Liver (tissue), 7 donors: ENCODE measurements at regions not wholly inside any gene's neighbourhood (a gene's known extent, or its start where the extent isn't known, plus 50 kb on each side); places are given as distances from the start of the nearest gene placed in this dataset.

ENCODE experiments used
- DNase-seq: peaks from one replicate; pipeline ENCODE4 v3.0.0-alpha.2; 2017; ENCODE audit warnings: low spot score
- H3K27ac ChIP-seq, 2 donors: one replicate each; pipeline ENCODE4 v1.7.0; 2013; ENCODE audit warnings: inconsistent platforms in 2 of 2, low read length in 2 of 2, control low read depth in 1 of 2, low read depth in 1 of 2, mild to moderate bottlenecking in 1 of 2
- H3K27me3 ChIP-seq, 4 donors: one replicate each; pipeline versions ENCODE4 v1.6.1 to v1.7.0; 2013; ENCODE audit warnings: low read length in 3 of 4, inconsistent platforms in 1 of 4, mild to moderate bottlenecking in 1 of 4, moderate library complexity in 1 of 4; ENCODE audit not compliant: control insufficient read depth in 4 of 4, insufficient read depth in 4 of 4
- H3K36me3 ChIP-seq, 4 donors: one replicate each; pipeline versions ENCODE4 v1.6.1 to v1.7.0; 2013; ENCODE audit warnings: low read length in 3 of 4, mild to moderate bottlenecking in 3 of 4, low read depth in 1 of 4, moderate library complexity in 1 of 4; ENCODE audit not compliant: control insufficient read depth in 4 of 4, insufficient read depth in 3 of 4
- H3K4me1 ChIP-seq, 4 donors: one replicate each; pipeline versions ENCODE4 v1.6.1 to v1.7.0; 2013; ENCODE audit warnings: low read length in 3 of 4, mild to moderate bottlenecking in 3 of 4, moderate library complexity in 1 of 4; ENCODE audit not compliant: control insufficient read depth in 4 of 4, insufficient read depth in 4 of 4
- H3K4me3 ChIP-seq, 3 donors: one replicate each; pipeline versions ENCODE4 v1.6.1 to v1.7.0; 2013; ENCODE audit warnings: low read length in 3 of 3, control low read depth in 1 of 3, low read depth in 1 of 3, mild to moderate bottlenecking in 1 of 3
- H3K9ac ChIP-seq, 2 donors: one replicate each; pipeline ENCODE4 v1.7.0; 2013; ENCODE audit warnings: low read length in 2 of 2, mild to moderate bottlenecking in 2 of 2, moderate library complexity in 2 of 2, control low read depth in 1 of 2, low read depth in 1 of 2
- H3K9me3 ChIP-seq, 4 donors: one replicate each; pipeline versions ENCODE4 v1.6.1 to v1.7.0; 2013; ENCODE audit warnings: low read length in 3 of 4; ENCODE audit not compliant: control insufficient read depth in 4 of 4
- EGR1 ChIP-seq, 2 donors: IDR thresholded peaks; 2 replicates each; pipeline ENCODE4 v1.6.1; 2016 to 2018; ENCODE audit warnings: antibody characterized with exemption in 2 of 2, low read depth in 2 of 2
- FOXA1 ChIP-seq: IDR thresholded peaks from 2 replicates; pipeline ENCODE4 v1.6.1; 2016; ENCODE audit warnings: antibody characterized with exemption
- FOXA2 ChIP-seq: IDR thresholded peaks from 2 replicates; pipeline ENCODE4 v1.6.1; 2016; ENCODE audit warnings: antibody characterized with exemption
- HNF4G ChIP-seq: IDR thresholded peaks from 2 replicates; pipeline ENCODE4 v1.6.1; 2016; ENCODE audit warnings: antibody characterized with exemption
- NR2F2 ChIP-seq: IDR thresholded peaks from 2 replicates; pipeline ENCODE4 v1.6.1; 2016; ENCODE audit warnings: antibody characterized with exemption
- RAD21 ChIP-seq, 2 donors: IDR thresholded peaks; 2 replicates each; pipeline ENCODE4 v1.6.1; 2016; ENCODE audit warnings: antibody characterized with exemption in 2 of 2, mild to moderate bottlenecking in 2 of 2
- RXRA ChIP-seq, 2 donors: IDR thresholded peaks; 2 replicates each; pipeline ENCODE4 v1.6.1; 2017 to 2018; ENCODE audit warnings: antibody characterized with exemption in 2 of 2, mild to moderate bottlenecking in 1 of 2
- SP1 ChIP-seq: IDR thresholded peaks from 2 replicates; pipeline ENCODE4 v1.6.1; 2018; ENCODE audit warnings: antibody characterized with exemption, mild to moderate bottlenecking
- TAF1 ChIP-seq: conservative IDR thresholded peaks from 2 replicates; pipeline ENCODE4 v1.6.1; 2016; ENCODE audit warnings: antibody characterized with exemption, mild to moderate bottlenecking
- WGBS: extraction: QIAGEN DNeasy Blood & Tissue Kit; methylation state at CpG from one replicate; pipeline ENCODE4 v1.1.7; 2013; 5-methylcytosine and 5-hydroxymethylcytosine counted together
- TF ChIP-seq, protein P1 (sequence below): IDR thresholded peaks from 2 replicates; pipeline ENCODE4 v1.6.1; 2016; ENCODE audit warnings: antibody characterized with exemption, mild to moderate bottlenecking
- TF ChIP-seq, protein P2 (sequence below): IDR thresholded peaks from 2 replicates; pipeline ENCODE4 v1.6.1; 2016; ENCODE audit warnings: antibody characterized with exemption
- TF ChIP-seq, protein P3 (sequence below): IDR thresholded peaks from 2 replicates; pipeline ENCODE4 v1.6.1; 2016; ENCODE audit warnings: antibody characterized with exemption
- donor health status: healthy.
- donor health status: healthy.
- donor health status: healthy.
- donor health status: healthy.

DNA sequence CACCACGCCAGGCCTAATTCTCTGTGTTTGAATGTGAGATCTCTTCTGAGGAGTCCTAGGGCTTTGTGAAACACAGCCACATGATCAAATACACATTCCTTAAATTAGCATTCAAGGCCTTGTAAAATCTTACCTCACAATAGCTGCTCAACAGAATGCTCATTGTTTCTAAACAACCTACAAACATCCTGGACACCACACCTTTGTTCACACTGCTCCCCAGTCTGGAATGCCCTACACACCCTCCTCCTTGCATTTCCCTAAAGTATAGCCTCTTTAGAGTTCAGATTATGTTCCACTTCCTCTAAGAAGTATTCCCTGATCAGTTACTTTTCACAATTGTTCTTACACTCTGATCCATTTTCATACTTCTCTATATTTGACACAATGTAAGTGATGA lies 110.6 kb downstream of the AGTR2 start:
- WGBS: 74% methylated on average over 1 of the region's 1 CpG
- no peaks in the 10 kb centered on the region for H3K9me3 ChIP-seq
- TF ChIP-seq HNF4G (no peak), RAD21 (IDR thresholded peaks at IDR 0.05) (no peak), RXRA (IDR thresholded peaks at IDR 0.05) (no peak), SP1 (no peak), TAF1 (no peak), NR2F2 (no peak), FOXA1 (no peak), EGR1 (IDR thresholded peaks at IDR 0.05; ENCODE audit: low read depth in 2 of 2) (no peak)
- TF ChIP-seq, protein P1, sequence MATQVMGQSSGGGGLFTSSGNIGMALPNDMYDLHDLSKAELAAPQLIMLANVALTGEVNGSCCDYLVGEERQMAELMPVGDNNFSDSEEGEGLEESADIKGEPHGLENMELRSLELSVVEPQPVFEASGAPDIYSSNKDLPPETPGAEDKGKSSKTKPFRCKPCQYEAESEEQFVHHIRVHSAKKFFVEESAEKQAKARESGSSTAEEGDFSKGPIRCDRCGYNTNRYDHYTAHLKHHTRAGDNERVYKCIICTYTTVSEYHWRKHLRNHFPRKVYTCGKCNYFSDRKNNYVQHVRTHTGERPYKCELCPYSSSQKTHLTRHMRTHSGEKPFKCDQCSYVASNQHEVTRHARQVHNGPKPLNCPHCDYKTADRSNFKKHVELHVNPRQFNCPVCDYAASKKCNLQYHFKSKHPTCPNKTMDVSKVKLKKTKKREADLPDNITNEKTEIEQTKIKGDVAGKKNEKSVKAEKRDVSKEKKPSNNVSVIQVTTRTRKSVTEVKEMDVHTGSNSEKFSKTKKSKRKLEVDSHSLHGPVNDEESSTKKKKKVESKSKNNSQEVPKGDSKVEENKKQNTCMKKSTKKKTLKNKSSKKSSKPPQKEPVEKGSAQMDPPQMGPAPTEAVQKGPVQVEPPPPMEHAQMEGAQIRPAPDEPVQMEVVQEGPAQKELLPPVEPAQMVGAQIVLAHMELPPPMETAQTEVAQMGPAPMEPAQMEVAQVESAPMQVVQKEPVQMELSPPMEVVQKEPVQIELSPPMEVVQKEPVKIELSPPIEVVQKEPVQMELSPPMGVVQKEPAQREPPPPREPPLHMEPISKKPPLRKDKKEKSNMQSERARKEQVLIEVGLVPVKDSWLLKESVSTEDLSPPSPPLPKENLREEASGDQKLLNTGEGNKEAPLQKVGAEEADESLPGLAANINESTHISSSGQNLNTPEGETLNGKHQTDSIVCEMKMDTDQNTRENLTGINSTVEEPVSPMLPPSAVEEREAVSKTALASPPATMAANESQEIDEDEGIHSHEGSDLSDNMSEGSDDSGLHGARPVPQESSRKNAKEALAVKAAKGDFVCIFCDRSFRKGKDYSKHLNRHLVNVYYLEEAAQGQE: no peak
- TF ChIP-seq, protein P2, sequence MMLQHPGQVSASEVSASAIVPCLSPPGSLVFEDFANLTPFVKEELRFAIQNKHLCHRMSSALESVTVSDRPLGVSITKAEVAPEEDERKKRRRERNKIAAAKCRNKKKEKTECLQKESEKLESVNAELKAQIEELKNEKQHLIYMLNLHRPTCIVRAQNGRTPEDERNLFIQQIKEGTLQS: no peak
- TF ChIP-seq, protein P3, sequence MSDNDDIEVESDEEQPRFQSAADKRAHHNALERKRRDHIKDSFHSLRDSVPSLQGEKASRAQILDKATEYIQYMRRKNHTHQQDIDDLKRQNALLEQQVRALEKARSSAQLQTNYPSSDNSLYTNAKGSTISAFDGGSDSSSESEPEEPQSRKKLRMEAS: no peak
- no peaks in the 10 kb centered on the region for H3K4me1 ChIP-seq
- H3K27ac ChIP-seq: no peak overlapping the region
- H3K27me3 ChIP-seq: peaks cover 0 to 2% (median 0%) of the 10 kb centered on the region in 4 donors
- no peak overlapping the region for H3K4me3 ChIP-seq
- DNase-seq: no peak
- H3K9ac ChIP-seq: no peak overlapping the region
- no peaks in the 10 kb centered on the region for H3K36me3 ChIP-seq

DNA sequence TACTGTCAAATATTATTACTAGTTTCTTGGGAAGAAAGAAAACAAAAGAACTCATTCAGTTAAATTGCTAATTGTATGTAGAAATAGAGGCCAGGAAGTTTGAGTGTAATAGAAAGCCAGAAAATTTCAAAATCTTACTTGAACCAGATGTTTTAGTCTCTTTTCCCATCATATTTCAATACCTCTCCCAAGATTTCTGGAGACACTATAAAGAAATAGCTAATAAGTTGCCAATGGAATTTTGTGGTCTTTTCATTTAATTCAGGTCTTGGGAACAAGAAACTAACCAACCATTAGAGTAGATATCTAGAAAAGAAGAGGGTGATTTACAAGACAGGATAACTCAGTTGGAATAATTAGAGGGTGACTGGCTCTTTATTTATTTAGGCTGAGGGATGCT lies 112.2 kb downstream of the AGTR2 start:
- no peak for TF ChIP-seq TAF1
- no peak for TF ChIP-seq FOXA2
- no peak for TF ChIP-seq NR2F2
- TF ChIP-seq RAD21 (IDR thresholded peaks at IDR 0.05): no peak
- TF ChIP-seq, protein P1: no peak
- TF ChIP-seq FOXA1: no peak
- Histone ChIP-seq H3K9me3 (no peaks in the 10 kb centered on the region), H3K4me1 (no peaks in the 10 kb centered on the region), H3K27me3 (no peaks in the 10 kb centered on the region), H3K4me3 (no peak overlapping the region), H3K36me3 (no peaks in the 10 kb centered on the region), H3K9ac (no peak overlapping the region), H3K27ac (no peak overlapping the region)
- no peak for DNase-seq
